ENCODE measurements at regions not wholly inside any gene's neighbourhood (a gene's known extent, or its start where the extent isn't known, plus 50 kb on each side); places are given as distances from the start of the nearest gene placed in this dataset.

DNA sequence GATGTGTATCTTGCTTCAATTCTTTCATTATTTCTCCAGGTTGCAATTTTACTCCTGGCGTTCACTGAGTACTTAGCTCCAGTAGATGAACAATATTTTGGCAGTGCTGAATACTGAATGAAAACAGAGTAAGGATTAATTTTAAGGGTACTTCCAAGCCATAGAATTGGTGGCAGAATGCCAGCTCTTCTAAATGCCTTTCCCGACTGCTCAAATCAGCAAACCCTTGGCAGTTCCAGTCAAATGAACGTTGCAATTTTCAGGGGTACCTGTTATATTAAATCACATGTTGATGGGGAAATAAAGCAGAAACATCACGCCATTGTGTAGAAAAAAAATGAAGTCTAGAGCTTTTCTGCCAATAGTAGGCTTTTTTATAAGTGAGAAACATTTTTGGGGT is 282.4 kb upstream of the RPS23 start:
- TF ChIP-seq, protein P1, sequence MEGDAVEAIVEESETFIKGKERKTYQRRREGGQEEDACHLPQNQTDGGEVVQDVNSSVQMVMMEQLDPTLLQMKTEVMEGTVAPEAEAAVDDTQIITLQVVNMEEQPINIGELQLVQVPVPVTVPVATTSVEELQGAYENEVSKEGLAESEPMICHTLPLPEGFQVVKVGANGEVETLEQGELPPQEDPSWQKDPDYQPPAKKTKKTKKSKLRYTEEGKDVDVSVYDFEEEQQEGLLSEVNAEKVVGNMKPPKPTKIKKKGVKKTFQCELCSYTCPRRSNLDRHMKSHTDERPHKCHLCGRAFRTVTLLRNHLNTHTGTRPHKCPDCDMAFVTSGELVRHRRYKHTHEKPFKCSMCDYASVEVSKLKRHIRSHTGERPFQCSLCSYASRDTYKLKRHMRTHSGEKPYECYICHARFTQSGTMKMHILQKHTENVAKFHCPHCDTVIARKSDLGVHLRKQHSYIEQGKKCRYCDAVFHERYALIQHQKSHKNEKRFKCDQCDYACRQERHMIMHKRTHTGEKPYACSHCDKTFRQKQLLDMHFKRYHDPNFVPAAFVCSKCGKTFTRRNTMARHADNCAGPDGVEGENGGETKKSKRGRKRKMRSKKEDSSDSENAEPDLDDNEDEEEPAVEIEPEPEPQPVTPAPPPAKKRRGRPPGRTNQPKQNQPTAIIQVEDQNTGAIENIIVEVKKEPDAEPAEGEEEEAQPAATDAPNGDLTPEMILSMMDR (IDR thresholded peaks at IDR 0.05), result no peak
- no peak for TF ChIP-seq TCF7L2 (IDR thresholded peaks at IDR 0.05; ENCODE audit: low read depth, low read length)
- no peak for TF ChIP-seq SIN3A (IDR thresholded peaks at IDR 0.05; ENCODE audit: borderline replicate concordance, insufficient read depth, low read depth, low read length)
- TF ChIP-seq, protein P2, sequence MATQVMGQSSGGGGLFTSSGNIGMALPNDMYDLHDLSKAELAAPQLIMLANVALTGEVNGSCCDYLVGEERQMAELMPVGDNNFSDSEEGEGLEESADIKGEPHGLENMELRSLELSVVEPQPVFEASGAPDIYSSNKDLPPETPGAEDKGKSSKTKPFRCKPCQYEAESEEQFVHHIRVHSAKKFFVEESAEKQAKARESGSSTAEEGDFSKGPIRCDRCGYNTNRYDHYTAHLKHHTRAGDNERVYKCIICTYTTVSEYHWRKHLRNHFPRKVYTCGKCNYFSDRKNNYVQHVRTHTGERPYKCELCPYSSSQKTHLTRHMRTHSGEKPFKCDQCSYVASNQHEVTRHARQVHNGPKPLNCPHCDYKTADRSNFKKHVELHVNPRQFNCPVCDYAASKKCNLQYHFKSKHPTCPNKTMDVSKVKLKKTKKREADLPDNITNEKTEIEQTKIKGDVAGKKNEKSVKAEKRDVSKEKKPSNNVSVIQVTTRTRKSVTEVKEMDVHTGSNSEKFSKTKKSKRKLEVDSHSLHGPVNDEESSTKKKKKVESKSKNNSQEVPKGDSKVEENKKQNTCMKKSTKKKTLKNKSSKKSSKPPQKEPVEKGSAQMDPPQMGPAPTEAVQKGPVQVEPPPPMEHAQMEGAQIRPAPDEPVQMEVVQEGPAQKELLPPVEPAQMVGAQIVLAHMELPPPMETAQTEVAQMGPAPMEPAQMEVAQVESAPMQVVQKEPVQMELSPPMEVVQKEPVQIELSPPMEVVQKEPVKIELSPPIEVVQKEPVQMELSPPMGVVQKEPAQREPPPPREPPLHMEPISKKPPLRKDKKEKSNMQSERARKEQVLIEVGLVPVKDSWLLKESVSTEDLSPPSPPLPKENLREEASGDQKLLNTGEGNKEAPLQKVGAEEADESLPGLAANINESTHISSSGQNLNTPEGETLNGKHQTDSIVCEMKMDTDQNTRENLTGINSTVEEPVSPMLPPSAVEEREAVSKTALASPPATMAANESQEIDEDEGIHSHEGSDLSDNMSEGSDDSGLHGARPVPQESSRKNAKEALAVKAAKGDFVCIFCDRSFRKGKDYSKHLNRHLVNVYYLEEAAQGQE (IDR thresholded peaks at IDR 0.05; ENCODE audit: insufficient read depth in 1 of 2, low read depth in 2 of 2, low read length in 1 of 2), result no peak
- TF ChIP-seq POLR2AphosphoS5 (IDR thresholded peaks at IDR 0.05; ENCODE audit: low read depth, low read length), result no peak
- no peak overlapping the region for H3K27ac ChIP-seq (ENCODE audit: low read length)
- ATAC-seq (no peak), DNase-seq (ENCODE audit: low read depth, low spot score) (no peak)
- no peaks in the 10 kb centered on the region for H3K9me3 ChIP-seq (ENCODE audit: control insufficient read depth, insufficient read depth, low read depth, low read length)
- BruUV-seq (replicated peaks), result no TSS peak
- POLR2A ChIA-PET, result no interaction called here
- CTCF ChIA-PET, result no interaction called here
- H3K36me3 ChIP-seq (ENCODE audit: control insufficient read depth, insufficient read depth, low read length), result no peaks in the 10 kb centered on the region
- intact Hi-C loops (cut with micrococcal nuclease; ENCODE audit: unreplicated experiment), result no loop called here
- H3K4me3 ChIP-seq (ENCODE audit: low read depth in 2 of 2, low read length in 2 of 2), result no peak overlapping the region
- H3K27me3 ChIP-seq (ENCODE audit: control insufficient read depth, insufficient read depth, low read length), result no peaks in the 10 kb centered on the region
- no peaks in the 10 kb centered on the region for H3K4me1 ChIP-seq (ENCODE audit: control insufficient read depth, insufficient read depth, low read length)
- in situ Hi-C loops (cut with HindIII; ENCODE audit: low pct_unique_long_range_greater_than_20kb, low sequenced_read_pairs), result no loop called here

DNA sequence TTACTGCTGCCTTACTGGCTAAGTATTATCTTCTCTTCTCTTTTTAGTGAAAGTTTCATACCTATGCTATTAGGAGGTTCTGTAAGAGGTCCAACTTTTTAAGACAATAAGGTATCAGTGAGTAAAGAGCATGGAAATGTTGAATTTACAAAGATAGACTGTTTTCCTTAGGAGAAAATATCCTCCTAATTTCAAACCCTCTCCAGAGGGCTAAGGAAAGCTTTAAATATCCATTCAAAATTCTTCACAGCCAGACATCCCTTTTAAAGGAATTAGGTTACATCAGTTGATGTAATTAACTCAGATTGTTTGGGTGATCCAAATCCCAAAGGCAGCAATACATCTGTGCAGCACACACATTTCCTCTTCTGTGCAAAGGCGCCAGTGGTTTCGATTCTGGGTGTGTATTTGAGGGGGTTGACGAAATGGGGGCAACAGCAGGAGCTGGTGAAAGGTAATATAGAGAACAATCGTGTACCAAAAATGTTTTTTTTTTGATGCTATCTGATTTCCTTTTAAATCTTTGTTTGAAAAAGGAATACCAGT is 273.8 kb upstream of the RPS23 start:
- no peak overlapping the region for H3K4me3 ChIP-seq (ENCODE audit: low read depth in 2 of 2, low read length in 2 of 2)
- intact Hi-C loops (cut with micrococcal nuclease; ENCODE audit: unreplicated experiment) (no loop called here), in situ Hi-C loops (cut with HindIII; ENCODE audit: low pct_unique_long_range_greater_than_20kb, low sequenced_read_pairs) (no loop called here)
- no peaks in the 10 kb centered on the region for H3K36me3 ChIP-seq (ENCODE audit: control insufficient read depth, insufficient read depth, low read length)
- ChIA-PET POLR2A (no interaction called here), CTCF (no interaction called here)
- H3K9me3 ChIP-seq (ENCODE audit: control insufficient read depth, insufficient read depth, low read depth, low read length), result no peaks in the 10 kb centered on the region
- H3K27me3 ChIP-seq (ENCODE audit: control insufficient read depth, insufficient read depth, low read length), result no peaks in the 10 kb centered on the region
- no TSS peak for BruUV-seq (replicated peaks)
- H3K27ac ChIP-seq (ENCODE audit: low read length), result no peak overlapping the region
- DNase-seq (ENCODE audit: low read depth, low spot score) (no peak), ATAC-seq (no peak)
- H3K4me1 ChIP-seq (ENCODE audit: control insufficient read depth, insufficient read depth, low read length), result no peaks in the 10 kb centered on the region
- TF ChIP-seq, protein P1 (IDR thresholded peaks at IDR 0.05), result no peak
- TF ChIP-seq SIN3A (IDR thresholded peaks at IDR 0.05; ENCODE audit: borderline replicate concordance, insufficient read depth, low read depth, low read length), result no peak
- no peak for TF ChIP-seq POLR2AphosphoS5 (IDR thresholded peaks at IDR 0.05; ENCODE audit: low read depth, low read length)
- TF ChIP-seq, protein P2 (IDR thresholded peaks at IDR 0.05; ENCODE audit: insufficient read depth in 1 of 2, low read depth in 2 of 2, low read length in 1 of 2), result no peak
- no peak for TF ChIP-seq TCF7L2 (IDR thresholded peaks at IDR 0.05; ENCODE audit: low read depth, low read length)
